Inferior parietal cortex (tissue), 1 donor: ENCODE measurements at regions not wholly inside any gene's neighbourhood (a gene's known extent, or its start where the extent isn't known, plus 50 kb on each side); places are given as distances from the start of the nearest gene placed in this dataset.

Experiments used
- DNase-seq: peaks from one replicate; pipeline ENCODE4 v3.0.0-alpha.2; 2016; ENCODE audit errors: extremely low spot score

DNA sequence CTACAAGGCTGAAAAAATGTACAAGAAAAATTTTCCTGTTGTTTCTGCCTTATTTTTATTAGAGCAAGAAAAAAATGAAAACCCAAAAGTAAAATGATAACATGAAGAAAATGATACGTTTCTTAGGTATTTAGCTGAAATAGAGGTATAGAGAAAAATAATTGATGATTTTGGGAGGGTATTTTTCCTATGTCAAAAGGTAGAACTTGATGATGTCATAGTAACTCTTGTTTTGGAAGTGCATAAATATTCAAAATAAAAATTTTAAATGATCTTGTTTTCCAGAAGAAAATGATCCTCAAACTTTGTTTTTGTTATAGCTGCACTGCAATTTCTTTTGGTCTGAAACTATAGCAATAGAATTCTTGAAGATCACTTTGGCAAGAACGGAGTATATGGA, 608.8 kb upstream of the BOD1L1 start:
- DNase-seq: no peak

DNA sequence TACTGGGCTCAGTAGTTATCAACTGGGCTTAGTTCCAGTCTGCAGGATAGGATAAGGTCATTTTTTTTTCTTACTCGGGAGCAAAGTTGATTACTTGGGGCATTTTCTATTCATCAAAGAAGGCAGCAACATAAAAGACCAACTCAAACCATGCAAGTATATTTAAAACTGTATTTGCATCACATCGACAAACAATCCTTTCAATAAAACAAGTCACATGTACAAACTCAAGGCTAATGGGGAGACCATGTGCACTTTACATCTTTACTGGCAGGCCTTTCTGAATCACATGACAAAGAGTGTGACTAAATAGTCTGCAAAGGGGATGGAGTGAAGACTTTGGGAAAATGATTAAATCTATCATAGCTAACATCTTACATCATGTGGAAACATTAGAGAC, 610.4 kb upstream of the BOD1L1 start:
- no peak for DNase-seq

DNA sequence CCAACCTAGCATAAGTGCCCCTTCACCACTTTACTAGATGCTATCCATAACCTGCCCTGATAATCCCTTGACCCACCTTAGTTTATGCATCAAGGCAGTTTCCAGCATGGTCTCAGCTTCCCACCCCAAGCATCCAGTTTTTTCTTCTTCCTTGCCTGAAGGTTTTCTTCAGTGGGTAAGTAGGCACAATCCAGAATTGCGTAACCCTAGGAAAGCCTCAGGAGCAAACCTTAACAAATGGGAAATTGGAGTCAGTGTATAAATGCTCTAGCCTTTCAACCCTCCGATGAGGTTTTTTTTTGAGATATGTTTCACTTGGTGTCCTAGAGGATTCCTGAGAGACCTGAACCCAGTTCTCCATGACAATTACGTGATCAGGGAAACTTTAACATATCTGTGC, 614.0 kb upstream of the BOD1L1 start:
- DNase-seq: no peak

DNA sequence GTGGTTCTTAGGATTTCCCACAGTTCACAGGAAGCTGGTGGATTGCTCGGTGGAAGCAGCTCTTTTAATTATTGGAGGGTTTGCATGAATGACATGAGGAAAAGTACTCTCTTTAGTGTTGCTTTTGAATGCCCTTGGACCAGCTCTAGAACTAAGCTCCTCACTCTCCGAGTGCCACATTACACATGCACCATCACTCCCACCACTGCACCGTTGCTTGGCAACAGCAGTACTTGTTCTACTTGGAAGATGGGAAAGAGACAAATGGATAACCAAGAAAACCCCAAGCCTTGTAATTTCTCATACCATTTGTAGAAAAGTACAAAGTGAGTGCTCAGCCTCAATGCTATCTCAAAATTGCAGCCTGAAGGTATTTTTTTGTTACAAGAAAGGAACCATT, 620.2 kb upstream of the BOD1L1 start:
- DNase-seq: peak; percentile 69

DNA sequence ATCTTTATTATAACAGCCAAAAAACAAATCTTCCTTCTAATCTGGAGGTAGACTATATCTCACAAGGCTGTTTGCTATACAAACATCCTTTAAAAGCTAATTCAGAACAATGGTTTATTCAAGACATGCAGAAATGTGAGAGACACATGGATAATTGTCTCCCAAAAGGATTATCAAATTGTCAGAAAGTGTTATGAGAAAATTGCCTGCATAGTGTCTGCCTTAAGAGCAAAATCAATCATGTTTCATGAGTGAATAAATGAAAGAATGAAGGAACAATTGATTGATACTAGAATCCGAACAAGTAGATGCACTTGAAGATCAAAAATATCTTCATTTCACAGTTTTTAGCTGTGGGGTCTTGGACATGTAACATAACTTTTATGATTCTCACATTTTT, 621.7 kb upstream of the BOD1L1 start:
- DNase-seq: no peak

DNA sequence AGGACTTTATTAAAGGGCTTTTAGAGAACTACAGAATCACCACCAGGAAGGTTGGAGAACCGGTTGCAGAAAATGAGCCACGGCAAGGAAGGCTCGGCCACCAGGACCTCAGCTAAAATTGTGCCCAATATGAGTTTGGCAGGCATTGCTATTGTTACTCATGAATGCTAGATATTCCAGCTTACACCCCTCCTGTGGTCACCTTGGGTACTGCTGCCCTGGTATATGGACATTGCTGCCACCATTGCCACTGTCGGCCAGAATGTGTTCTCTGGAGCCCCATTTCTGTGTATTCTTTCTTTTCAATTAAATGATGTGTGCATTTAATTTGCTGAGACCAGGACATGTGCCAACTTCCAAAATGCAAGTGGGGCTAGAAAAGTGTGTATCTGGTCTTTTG, 626.7 kb upstream of the BOD1L1 start:
- DNase-seq: no peak

DNA sequence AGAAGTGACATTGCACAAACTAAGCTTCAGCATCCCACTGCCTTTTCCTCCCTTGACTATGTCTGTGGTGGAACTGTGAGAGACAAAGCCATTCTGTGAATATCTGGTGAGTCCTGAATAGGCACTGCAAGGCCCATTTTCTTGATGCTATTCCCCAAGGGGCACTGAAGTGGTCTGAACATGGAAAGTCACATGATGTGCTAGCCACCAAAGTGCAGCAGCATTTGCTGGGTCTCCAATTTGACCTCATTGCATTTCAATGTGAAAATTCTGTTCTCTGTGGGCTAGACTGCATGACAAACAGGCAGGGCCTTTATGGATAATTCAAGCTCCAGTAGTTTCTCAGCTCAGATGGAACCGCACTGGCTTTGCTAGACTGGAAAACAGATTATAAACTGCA, 627.4 kb upstream of the BOD1L1 start:
- DNase-seq: peak; percentile 44

DNA sequence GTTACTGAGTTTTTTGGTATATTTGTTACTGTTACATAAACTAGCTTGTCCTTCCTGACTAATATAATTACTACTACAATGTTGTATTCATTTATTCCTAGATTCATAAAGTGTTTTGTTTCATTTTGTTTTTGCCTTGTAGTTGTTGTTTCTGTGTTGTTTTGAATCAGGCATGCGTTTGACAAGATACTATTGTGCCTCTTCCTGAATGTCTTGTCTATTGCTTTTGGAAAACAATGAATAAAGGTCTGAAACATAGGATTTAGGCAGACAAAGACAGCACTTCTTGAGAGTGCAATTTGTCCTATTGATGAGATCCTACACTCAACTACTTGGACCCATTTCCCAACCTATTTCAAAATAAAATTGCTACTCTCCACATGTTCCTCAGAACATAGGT, 630.4 kb upstream of the BOD1L1 start:
- DNase-seq: peak; percentile 35

DNA sequence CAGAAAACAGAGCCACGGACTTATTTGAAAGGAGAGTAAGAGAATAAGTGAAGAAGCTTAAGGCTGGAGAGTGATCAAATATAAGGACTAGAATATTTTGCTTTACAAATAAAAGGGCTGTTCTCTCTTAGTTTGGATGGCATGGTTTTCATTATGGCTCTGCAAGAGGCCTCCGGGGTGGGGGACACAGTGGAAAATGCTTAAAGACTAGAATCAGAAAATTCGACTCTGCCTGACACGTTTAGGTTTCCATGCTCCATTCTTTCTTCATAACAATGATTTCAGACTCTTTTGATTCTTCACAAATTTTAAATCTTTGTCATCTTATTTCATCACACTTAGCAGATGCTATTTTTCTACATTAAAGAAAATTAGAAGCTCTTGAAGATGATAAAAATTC, 632.4 kb upstream of the BOD1L1 start:
- no peak for DNase-seq

DNA sequence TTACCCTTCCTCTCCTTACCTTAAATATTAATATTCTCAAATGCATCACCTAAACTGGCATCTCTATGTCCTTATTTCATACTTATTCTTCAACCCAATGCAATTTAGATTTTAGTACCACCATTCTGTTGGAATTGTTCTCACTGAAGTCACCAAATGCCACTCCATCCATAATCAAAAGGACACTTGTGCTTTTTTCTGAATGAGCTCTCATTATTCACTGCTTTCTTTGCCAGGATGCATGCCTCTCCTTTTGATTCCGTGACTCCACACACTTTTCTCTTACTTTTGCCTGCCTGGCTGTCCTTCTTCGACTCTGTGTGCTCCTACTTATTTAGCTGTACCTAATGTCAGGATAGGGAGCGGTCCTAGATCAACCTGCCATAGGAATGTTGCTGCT, 633.1 kb upstream of the BOD1L1 start:
- DNase-seq: peak; percentile 18

DNA sequence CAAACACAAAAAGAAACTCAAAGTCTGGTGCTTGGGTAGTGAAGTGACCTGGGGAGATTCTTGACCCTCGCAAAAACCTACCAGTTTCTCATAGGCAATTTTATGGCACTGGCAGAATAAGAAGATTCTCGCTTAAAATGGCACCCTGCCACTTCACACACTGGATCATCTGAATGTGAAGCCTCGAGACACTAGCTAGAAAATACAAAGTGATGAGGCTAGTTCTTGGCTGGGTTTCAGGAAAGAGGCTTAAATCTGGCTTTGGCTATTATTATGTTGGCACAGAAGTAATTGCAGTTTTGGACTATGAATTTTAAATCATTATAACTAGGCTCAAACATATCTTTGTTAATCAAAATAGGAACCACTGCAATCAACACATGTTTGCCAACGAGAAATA, 634.7 kb upstream of the BOD1L1 start:
- DNase-seq: no peak

DNA sequence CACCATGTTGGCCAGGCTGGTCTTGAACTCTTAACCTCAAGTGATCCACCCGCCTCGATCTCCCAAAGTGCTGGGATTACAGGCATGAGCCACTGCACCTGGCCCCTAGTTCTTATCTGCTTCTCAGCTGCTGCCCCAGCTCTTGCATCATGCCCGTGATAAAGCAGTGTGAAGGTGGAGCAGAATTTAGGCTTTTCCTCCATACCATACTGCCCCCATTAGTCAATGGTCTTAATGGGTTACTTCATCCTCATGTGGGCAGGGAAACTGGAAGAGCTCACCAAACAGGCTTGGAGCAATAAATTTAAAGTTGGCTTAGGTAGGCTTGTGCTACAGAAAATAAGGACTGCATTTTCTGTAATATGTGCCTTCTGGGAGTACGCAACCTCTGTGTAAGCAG, 636.9 kb upstream of the BOD1L1 start:
- no peak for DNase-seq

DNA sequence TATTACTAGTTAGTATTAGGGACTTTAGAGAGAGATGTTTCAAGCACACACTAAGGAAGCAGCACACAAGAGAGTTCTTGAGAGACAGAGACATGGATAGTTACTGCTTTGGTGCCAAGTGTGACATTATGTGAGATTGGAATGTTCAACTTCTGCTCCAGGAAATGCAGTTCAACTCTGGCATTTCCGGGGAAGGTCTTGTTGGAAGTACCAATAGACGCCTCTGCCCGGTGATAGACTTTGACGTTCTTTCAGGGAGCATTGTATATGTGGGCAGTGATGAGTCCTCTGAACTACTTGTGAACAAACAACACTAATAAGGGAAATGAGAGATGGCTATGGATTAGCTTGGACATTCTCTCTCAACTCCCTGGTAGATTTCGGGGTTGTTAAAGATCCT, 638.1 kb upstream of the BOD1L1 start:
- no peak for DNase-seq

DNA sequence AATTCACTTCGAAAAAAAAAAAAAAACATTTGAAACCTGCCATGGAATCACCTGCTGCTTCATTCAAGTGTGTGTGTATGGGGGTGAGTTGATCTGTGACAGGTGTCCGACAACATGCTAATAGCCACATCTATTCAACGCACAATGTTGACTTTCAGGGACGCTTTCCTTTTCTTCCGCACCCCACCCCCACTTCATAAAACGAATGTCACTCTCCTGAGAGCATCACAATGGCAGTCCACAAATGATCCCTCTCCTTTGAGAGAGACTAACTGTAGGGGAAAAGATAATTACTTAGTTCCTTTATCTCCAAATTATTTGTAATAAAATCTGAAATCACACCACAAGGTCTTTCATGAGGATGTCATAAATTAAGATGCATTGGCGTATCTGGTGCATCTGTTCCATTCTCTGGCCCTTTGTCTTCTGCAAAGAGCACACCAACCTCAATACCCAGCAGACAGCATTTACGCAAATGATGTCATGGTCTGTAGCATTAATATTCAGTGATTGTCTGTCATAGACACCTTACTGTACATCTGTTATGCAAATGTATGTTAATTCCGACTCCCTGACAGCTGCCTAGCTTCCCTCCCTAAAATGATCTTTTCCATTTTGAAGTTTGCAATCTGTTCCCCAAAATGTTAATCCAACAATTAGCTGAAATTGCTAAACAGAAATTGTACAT, 640.0 kb upstream of the BOD1L1 start:
- DNase-seq: no peak

DNA sequence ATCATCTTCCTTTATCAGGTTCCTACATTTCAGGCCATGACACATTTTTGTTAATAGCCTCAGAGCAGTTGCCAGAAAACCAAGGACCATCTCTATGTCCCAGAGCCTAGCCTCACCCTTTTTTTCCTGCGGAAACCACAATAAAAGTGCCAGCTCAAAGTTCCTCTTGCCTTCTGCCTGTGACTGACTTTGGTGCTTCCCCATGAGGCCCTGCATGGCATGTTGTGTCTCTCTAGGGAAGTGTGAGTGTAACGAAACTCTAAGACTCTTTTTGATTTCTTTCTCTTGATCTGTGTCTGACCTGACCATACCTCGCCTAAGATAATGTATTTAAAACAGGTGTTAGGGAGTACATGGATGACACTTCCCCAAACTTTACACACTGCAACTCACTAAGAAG, 642.3 kb upstream of the BOD1L1 start:
- no peak for DNase-seq

DNA sequence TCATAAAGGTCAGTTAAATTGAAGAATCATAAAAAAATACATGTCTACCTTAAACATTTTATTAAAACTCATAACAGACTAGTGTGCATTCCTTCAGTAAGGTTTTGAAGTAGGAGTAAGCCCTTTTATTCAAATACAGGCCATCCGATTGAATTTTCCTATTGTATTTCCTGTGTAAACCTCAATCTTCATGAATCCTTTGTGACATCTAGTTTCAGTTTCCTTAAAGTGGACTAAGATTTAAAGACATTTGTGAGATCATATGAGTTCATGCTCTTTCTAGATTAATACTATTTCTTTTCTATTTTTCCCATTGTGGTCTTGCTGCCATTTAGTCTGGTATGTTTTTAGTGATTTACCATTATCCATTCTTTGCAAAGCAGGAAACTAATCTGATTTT, 644.7 kb upstream of the BOD1L1 start:
- DNase-seq: no peak

DNA sequence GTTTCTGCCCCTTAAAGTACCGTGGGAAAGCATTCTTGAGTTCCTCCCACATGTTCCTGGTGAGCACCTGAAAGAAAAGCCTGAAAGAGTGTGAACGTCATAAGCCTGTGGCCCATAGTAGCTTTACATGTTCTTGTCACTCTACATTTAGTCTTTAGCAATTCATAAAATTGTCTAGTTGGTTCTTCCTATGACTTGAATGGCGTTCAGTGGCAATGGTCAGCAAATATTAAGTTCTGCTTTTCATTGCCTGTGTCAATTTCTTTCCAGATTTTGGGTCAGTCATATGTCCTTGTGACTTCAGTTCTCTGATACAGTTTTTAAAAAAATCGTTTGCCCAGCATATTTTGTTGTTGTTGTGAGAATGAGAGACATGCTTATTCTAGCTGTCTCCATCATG, 650.0 kb upstream of the BOD1L1 start:
- no peak for DNase-seq

DNA sequence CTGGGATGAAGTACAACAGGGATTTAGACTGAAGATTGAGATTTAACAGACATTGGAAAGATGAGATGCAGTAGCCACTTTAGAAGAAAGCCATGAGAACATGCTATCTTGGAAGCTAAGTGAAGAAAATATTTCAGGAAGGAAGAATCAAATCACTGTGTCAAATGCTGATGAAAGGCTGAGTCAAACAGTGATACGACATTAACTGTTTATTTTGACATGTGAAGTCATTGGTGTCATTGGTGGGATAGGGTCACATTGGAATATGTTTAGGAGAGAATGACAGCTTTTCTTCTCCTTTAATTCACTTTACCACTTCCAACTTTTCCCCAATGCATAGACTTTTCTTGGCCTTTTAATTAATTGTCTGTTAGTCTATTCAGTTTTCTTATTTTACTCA, 653.0 kb upstream of the BOD1L1 start:
- DNase-seq: no peak

DNA sequence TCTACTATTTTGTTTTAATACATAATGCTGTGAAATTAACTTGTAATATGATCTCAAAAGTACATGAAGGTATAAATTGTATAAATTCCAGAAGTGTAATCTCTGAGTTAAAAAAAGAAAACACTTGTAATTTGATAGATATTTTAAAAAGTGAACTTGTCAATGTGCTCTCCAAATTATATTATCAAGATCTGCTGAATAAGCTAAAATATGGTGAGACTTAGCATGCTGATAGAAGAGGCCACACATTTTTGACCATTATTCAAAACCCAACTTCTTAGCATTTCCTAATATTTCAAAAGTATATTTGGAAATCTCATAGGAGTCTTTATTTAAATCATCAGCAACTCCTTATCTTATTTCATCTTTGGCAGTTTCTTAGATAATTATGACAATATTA, 657.1 kb upstream of the BOD1L1 start:
- no peak for DNase-seq

DNA sequence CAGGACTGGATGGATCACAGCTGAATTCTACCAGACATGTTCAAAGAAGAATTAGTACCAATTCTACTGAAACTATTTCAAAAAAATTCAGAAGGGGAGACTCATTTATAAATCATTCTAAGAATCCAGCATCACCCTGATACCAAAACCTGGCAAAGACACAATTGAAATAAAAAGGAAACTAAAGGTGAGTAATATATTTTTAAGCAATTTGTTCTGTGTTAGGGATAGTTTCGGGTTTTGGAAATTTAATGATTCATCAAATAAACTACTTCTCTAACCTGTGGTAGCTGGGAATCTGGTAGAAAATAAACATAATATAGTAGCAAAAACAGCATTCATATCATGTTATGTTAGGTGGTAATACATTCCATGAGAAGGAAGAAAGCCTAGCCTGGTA, 662.2 kb upstream of the BOD1L1 start:
- DNase-seq: no peak

DNA sequence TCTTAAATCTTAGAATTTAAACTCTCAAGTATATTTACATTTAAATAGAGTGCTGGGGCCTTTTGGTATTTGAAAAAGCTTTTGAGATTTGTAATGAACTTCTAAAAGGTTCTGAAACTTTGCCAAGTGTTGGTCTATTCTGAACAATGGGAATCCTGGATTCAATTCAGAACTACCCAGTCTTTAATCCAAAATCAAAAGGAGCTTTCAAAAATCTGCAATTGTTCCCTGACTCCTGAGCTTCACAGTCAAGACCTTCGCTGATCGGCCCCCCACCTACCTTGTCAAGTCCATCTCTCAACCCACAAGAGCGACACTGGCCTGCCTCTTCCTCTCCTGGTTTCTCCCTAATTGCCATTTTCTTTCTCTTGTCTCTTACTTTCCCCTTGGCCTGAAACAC, 666.1 kb upstream of the BOD1L1 start:
- no peak for DNase-seq

DNA sequence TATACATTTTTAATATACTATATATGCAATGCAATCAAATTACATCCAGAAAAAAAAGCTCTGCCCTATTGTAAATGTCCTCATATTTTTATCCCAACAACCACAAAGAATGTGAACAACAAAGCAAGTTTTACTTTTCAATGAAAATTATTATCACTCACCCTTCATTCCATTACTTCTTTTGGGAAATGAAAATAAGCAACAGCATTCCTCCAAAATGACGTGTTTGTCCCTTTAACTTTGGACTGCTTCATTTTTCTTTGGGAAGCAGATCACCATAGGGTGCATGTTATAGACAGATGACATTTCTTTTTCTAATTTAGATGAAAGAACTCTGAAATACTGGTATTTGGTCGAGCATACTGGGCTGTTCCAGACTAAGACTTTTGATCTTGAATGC, 667.1 kb upstream of the BOD1L1 start:
- DNase-seq: no peak

DNA sequence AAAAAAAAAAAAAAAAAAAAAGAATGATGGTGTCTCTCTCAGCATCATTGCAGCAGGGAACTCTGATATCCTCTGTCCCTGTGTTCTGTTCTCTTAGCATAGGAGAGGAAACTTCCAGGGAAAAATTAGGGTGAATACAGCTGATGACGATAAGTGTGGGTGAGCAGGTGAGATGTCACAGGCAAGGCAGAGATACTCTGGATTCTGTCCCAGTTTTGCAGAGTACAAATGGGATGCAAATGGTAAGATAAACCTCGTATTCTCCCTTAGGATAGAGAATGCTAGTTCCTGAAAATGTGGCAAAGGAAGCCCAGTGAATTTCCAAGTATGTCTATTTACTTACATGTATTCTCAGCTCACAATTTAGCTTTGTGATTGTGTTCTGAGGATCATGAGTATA, 671.6 kb upstream of the BOD1L1 start:
- no peak for DNase-seq

DNA sequence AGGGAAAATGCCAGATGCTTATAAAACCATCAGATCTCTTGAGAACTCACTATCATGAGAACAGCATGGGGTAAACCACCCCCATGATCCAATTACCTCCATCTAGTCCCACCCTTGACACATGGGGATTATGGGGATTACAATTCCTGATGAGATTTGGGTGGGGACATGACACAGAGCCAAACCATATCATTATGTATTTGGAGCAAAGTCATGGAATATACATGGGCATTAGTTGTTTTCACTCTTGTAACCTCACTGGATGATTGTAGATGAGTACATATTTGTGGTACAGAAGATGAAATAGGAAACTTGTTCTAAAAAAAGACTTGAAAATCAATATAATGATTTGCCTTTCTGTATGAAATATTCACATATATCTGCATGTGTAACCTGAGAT, 674.5 kb upstream of the BOD1L1 start:
- no peak for DNase-seq

DNA sequence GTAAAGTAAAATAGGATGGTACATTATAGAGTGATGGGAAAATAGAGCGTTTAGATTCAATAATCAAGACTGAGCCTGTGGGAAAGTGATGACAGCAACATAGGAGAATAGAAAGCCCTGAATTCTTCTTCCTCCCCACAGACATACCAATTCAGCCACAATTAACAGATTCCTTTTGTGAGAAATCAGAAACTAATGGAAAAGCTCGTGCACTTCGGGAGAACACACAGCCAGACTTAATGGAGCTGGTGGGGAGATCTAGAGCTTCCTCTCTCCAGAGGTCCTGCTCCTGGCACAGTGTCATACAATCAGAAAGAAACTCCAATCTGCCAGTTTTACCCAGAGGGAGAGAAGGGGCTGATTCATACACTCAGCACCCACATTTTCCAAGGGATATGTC, 676.3 kb upstream of the BOD1L1 start:
- no peak for DNase-seq
